ENCODE measurements at regions not wholly inside any gene's neighbourhood (a gene's known extent, or its start where the extent isn't known, plus 50 kb on each side); places are given as distances from the start of the nearest gene placed in this dataset.

- DNase-seq = no peak
Observed at GRCh38 chr7:106606120-106606519, 54.8 kb downstream of the CCDC71L start.

- DNase-seq = no peak
Observed at GRCh38 chr7:106604971-106605370, 56.0 kb downstream of the CCDC71L start.

DNA sequence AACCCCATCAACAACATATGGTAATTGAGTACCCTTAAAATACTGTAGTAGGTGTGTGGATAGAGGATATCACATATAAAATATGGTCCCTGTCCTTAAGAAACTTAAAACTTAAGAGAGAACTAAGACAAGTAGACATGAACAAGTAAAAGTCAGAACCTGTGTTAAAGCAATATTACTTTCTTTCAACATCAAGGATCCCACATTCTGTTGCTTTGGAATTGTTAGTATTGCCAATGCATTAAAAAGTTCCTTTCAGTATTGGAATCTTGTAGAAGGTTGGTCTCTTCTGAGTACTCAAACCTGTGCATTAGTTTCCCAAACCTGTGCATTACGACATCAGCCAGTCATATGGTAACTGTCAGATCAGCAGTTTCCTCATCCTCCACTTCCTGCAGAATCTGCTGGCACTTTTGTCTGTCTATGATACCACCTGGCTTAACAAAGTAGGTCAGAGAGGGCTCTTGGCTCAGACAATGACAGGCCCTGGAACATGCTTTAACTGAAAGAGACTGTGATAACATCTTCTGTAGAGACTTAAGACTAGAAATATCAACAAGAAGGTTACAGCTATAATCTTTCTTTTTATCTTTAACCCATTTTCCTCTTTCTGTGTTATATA lies 56.5 kb downstream of the CCDC71L start:
- DNase-seq = no peak

- no peak for DNase-seq
Observed at GRCh38 chr7:106603346-106603745, 57.6 kb downstream of the CCDC71L start.

- DNase-seq = no peak
Observed at GRCh38 chr7:106602062-106602461, 58.9 kb downstream of the CCDC71L start.

- DNase-seq = no peak
Observed at GRCh38 chr7:106600569-106601373, 60.2 kb downstream of the CCDC71L start.

DNA sequence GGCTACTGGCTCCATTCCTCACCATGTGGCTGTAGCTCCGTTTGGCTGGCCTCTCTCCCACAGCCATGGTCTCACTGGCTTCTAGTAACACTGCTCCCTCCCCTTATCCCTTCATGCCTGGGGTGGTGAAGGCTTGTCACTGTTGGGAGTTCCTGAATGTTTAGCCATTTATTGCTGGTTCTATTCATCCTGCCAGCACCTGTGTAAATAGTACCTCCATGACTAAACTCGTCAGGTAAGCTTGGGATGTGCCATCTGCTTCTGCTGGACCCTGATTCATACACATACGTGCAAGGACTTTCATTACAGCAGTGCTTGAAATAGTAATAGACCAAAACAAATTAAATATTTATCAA lies 61.6 kb downstream of the CCDC71L start:
- DNase-seq = peak; percentile 25 to 42

GRCh38 chr7:106598663-106599342 lies 62.2 kb downstream of the CCDC71L start:
- peak; percentile 67 to 69 for DNase-seq

GRCh38 chr7:106597751-106598546 lies 63.0 kb downstream of the CCDC71L start:
- no peak for DNase-seq

GRCh38 chr7:106597014-106597413 lies 63.9 kb downstream of the CCDC71L start:
- no peak for DNase-seq

- DNase-seq = no peak
Observed at GRCh38 chr7:106595922-106596321, 65.0 kb downstream of the CCDC71L start.

- DNase-seq = no peak
Observed at GRCh38 chr7:106593028-106593417, 67.9 kb downstream of the CCDC71L start.

- no peak for DNase-seq
Observed at GRCh38 chr7:106592282-106593027, 68.5 kb downstream of the CCDC71L start.

DNA sequence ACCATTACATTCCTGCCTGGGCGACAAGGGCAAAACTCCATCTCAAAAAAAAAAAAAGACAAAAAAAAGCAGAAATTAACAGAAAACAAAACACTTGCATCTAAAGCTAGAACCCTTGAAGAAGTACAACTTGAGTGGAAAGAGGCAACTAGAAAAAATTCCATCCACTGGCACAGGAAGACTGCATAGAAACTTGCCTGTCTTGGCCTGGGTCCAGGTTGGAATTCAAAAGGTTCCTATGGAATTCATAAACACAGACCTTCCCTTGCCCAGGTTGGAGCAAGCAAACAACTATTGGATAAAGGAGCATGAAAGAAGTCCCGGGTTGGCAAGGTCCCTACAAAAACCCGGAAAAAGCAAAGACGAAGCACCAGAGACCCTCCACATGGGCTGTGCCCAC lies 69.8 kb downstream of the CCDC71L start:
- DNase-seq = no peak

DNA sequence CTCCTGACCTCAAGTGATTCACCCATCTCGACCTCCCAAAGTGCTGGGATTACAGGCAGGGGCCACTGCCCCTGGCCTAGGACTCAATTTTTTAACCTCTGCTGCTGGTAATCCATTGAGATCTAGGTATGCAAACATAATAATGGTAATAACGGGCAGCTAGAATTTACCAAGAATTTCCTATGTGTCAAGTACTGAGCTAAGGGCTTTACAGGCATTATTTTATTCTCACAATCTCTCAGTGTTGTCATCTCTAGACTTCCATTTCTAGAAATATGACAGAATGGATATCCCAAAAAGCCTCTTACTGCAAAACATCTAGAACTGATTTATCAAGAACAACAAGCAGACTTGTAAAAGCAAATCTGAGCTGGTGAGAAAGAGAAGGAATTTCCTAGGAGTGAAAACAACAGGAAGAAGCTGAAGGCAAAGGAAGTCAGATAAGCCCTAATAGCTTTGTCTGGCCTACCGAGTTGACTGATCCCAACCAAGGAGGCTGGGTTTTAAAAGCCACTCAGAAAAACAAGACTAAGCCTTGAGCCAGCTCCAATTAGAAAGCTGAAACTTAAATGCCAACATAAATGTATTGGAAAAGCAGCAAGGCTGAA lies 70.6 kb downstream of the CCDC71L start:
- no peak for DNase-seq

DNA sequence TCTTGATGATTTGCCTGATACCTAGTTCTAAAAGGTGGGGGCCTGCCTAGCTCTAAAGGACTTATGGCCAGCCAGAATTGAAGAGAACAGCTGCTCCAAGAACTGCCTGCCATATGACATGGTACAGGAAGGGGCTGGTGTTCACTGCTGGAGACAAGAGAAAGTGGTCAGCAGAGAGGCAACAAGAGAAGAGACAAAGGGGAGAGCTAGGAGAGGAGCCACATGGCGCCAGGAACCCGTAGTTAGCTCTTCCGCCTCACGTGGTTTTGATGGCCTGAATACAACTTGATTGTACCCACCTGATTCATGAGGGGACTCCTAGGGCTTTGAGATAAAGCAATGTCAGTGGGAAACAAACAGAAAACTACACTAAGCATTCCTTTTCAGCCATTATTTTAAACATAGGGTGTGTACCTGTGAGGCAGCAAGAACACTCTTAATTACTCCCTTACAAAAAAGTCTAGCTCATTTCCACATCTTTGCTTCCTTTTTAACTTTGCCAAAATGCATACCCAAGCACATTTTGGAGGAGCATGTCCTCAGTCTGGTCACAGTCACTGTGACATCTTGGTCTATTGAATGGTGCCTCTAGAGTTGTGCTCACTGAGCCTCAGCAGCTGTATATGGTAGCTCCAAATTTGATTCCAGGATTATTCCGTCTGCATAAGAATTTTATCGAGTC lies 71.6 kb downstream of the CCDC71L start:
- no peak for DNase-seq

DNA sequence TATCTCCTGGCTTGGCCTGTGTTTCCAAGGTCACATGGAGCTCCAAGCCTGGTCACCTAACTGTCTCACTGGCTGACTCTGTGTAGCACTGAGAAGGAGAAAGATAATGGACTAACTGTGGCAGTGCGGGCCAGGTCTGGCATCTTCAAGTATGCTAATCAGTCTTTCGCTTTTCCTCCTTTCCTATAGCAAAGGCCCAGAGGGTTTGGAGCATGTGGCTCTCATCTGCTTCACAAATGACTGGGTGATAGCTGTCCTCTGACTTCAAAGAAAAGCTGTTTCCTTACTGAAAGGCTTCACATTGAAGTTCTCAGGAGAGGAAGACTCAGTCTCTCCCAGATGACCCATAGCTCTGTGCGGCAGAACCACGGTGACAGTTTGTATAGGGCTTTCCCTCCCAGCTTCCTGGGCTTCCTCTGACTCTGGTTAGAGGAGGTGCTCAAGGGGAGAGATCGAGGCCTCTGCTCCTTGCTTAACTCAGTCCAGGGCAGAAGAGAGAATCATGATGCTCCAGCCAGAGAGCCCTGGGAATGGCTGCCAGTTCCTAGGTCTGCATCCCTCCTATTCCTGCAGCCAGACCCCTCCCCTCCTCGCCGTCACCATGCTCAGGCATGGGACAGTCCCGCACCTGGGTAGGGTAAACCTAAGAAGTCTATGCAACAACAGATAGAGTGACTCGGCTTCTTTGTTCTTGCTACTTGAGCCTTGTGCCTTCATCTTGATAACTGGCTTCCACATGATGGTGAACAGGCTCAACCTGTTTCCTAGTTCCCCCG lies 72.3 kb downstream of the CCDC71L start:
- no peak for DNase-seq

GRCh38 chr7:106584914-106585759 lies 75.8 kb downstream of the CCDC71L start:
- no peak for DNase-seq
